CD4-positive, alpha-beta T cell treated with Interleukin-6 at 100 ng/mL for 8 hours (primary cell): ENCODE measurements at regions not wholly inside any gene's neighbourhood (a gene's known extent, or its start where the extent isn't known, plus 50 kb on each side); places are given as distances from the start of the nearest gene placed in this dataset.
"Not testable (repeated sequence)": the region's sequence is repeated elsewhere in the genome, so short reads cannot be mapped to it uniquely, and the experiment has no call there.

ENCODE experiments used
- DNase-seq: peaks from one replicate; pipeline ENCODE4 v3.0.0-alpha.2; 2020; ENCODE audit warnings: mixed read lengths, low spot score

DNA sequence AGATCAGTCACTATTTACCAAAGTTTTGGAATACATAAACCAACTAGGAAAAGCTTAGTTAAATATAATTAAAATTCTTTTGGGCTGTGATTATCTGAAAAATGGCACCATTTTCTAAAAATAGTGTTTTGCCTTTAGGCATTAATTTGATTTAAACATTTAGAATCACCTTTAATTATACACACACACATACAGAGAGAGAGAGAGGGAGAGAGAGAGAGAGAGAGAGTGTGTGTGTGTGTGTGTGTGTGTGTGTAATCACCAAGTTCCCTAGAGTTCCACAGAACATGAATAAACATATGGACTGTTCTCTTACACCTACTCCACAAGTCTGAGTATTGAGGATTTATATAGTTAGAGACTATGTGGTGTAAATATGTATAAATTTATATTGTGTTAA lies 141.2 kb upstream of the ATXN1 start:
- no peak for DNase-seq

DNA sequence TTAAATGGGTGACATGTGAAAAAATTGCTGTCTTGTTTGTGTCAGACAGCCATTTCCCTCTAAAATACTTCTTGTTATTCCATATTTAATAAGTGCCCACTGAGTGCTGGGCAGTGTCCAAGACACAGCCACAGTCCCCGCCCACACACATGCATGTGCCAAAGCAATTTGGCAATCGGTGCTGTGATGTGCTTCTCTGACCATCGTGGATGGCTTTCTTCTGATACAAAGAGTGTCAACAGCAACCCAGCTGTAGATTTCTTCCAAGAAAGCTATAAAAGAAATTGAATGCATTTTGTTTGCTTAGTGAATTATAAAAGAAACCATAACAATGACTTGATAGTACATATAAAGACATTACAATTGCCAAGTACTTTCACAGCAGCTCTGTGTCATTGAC lies 140.5 kb upstream of the ATXN1 start:
- DNase-seq: no peak

DNA sequence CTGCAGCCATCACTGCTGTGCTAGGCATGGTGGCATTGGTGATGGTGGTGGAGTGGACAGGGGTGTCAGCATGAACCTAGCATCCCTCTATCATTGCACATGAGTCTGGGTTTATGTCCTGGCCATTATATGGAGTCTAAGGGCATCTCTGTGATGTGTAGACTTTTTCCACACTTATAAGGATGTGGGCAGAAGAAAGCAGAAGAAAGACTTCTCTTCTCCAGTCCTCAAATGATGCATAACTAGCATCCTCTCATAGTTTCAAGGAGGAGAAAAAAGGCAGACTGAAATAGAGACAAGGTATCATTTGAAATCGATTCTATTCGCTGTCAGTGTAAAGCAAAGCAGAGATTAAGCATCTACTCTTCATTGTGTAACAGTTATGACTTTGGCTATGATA lies 140.0 kb upstream of the ATXN1 start:
- DNase-seq: no peak

DNA sequence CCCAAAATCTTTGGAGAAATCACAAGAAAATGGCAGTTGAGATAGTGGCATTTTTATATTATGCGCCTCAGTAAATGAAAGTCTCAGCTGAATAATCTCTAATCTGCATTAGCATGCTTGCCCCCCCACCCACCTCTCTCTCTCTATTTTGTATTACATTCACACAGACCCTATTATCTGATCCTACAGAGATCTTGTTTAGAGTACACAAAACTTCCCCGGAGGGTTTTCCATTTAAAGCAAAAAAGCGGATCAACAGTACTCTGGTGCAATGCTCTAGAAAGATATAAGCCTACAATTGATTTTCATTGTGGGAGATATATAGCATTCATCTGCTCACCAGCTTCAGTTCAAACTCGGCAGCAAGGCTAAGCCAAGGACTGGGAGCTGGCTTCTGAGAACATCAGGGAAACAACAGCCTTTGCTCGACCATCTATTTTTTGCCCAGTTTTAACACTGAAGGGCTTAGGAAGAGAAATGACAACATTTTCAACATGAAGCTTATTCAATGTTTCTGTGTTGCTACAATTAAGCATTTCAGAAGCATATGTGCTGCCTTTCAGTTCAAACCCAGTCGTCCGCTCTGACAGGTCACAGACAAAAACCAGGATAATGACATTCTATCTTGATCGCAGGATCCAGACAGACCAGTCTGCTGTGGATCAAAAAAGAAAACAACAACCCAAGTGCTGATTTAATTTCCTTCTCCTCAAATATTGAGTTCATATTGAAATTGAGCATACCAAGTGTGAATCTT lies 137.6 kb upstream of the ATXN1 start:
- DNase-seq: no peak

DNA sequence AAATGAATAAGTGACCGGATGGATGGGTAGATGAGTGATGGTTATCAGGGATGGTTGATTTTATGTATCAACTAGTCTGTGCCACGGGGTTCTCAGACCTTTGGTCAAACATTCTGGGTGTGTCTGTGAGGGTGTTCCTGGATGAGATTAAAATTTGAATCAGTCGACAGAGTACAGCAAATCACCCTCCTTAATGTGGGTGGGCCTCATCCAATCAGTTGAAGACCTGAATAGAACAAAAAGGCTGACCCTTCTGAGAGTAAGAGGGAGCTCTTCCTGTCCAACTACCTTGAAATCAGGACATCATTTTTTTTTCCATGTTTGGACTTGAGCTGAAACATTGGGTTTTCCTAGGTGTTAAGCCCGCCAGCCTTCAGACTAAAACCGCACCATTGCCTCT lies 136.4 kb upstream of the ATXN1 start:
- no peak for DNase-seq

DNA sequence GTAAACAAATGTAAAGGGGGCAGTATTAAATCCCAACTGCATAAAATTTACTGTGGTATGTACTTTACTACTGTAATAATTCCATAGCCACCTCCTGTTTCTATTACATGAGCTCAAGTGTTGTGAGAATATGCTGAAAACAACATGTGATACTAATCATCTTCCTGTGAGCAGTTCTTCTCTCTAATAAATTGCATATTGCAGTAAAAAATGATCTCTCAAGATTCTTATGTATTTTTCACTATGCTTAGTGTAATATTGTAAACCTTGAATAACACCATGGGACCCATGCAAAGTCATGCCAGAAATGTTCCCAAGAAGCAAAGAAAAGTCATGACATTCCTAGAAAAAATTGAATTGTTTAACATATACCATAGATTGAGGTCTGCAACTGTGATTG lies 133.0 kb upstream of the ATXN1 start:
- no peak for DNase-seq

DNA sequence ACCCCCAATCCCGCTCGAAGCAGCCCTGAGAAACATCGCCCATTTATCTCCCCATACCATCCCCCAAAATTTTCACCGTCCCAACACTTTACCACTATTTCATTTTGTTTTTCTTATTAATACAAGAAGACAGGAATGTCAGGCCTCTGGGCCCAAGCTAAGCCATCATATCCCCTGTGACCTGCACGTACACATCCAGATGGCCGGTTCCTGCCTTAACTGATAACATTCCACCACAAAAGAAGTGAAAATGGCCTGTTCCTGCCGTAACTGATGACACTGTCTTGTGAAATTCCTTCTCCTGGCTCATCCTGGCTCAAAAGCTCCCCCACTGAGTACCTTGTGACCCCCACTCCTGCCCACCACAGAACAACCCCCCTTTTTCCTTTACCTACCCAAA lies 129.8 kb upstream of the ATXN1 start:
- DNase-seq: not testable (repeated sequence)

DNA sequence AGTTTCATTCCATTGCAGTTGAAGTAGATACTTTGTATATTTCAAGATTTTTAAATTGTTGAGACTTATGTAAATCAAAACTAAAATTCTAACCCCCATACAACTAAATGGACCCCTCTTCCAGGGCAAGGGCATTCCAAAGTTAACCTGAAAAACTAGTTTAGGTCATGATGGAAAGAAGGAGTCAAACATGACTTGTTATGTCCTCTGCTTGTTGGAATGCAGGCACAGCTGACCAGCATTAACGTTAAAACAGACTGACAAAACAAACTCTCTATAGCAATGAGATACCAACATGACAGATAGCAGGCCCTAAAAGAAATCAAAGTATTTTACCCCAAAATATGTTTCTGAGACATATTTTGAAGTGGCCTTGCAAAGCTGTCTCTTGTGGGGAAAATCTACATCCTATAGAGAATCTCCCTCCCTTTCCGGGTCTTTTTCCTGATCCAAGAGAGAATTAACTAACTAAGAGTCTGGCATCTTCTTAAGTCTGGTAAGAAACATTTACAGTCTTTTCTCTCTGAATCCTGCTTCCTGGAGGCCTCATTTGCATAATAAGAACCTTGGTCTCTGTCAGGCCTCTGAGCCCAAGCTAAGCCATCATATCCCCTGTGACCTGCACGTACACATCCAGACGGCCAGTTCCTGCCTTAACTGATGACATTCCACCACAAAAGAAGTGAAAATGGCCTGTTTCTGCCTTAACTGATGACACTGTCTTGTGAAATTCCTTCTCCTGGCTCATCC lies 124.3 kb upstream of the ATXN1 start:
- no peak for DNase-seq

DNA sequence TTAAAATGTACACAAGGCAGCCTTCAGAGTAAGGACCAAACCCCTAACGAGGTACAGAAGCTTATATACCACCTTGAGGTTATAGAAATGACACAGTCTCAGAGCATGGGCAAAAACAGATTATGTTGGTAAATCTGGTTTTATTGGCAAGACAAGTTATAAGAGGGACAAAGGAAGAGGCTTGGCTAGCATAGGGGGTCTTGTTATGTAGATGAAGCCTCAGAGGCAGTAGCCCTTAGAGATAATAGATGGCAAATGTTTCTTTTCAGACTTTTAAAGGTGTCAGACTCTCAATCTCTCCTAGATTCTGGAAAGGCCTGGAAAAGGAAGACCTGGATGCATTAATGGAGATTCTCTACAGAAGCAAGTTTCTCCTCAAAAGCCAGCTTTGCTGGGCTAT lies 123.3 kb upstream of the ATXN1 start:
- DNase-seq: no peak

DNA sequence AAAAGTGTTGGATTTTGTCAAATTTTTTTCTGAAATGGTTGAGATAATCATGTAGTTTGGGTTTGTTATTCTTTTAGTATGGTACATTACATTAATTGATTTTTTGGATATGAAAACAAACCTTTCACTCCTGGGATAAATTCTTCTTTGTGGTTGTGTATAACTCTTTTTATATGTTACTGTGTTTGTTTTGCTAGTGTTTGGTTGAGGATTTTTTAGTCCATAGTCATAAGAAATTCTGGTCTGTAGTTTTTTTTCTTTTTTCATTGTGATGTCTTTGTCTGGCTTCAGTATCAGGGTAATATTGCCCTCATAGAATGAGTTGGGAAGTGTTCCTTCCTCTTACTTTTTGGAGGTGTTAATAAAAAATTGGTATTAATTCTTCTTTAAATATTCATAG lies 122.2 kb upstream of the ATXN1 start:
- DNase-seq: no peak

DNA sequence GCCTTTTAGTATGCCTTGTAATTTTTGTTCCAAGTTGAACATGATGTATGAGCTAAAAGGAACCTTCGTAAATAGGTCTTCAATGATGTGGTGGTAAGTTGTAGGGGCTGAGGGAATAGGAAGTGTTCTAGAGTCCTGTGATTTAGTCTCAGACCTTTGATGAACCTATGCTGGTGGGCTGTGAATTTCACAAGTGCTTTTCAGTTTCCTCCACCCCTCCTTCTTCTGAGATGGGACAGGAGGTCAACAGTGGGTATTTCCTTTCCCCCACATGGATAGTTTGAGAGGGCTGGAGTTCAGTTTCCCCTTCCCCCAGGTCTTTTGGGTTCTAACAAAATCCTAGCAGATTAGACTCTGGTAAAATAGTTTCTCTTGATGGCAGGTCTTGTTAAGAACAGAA lies 121.0 kb upstream of the ATXN1 start:
- DNase-seq: no peak

DNA sequence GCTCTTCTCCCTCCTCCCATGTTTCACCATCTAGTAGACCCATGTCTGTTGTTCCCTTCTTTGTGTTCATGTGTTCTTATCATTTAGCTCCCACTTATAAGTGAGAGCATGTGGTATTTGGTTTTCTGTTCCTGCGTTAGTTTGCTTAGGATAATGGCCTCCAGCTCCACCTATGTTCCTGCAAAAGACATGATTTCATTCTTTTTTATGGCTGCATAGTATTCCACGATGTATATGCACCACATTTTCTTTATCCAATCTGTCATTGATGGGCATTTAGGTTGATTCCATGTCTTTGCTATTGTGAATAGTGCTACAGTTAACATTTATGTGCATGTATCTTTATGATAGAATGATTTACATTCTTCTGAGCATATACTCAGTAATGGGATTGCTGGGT lies 115.6 kb upstream of the ATXN1 start:
- not testable (repeated sequence) for DNase-seq

DNA sequence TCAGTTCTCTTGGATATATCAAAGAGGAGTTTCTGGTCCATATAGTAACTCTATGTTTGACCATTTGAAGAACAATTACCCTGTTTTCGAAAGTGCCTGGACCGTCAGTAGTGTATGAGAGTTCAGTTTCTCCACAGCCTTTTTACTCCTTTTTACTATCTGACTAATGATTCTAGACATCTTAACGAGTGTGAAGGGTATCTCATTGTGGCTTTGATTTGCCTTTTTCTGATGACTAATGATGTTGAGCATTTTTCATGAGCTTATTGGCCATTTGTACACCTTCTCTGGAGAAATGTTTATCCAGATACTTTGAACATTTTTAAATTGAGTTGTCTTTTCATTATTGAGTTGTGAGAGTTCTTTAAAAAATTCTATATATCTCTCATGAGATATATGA lies 114.9 kb upstream of the ATXN1 start:
- no peak for DNase-seq

DNA sequence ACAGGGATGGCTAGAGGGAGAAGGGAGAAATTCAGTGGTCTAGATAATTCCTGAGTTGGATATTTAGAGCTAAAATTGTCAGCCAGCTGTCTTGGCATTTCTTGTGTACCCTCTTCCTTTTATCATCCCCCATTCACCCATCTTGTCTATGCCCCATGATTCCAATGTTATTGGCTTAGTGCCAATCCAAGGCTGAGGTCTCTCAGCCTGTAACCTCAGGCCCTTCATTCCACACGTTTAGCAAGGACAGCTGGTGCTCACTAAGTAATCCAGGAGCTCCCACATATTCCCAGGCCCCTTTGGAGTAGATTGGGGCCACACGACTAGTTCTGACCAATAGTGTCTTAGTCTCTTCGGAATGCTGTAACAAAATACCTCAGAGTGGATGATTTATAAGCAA lies 112.4 kb upstream of the ATXN1 start:
- DNase-seq: no peak

DNA sequence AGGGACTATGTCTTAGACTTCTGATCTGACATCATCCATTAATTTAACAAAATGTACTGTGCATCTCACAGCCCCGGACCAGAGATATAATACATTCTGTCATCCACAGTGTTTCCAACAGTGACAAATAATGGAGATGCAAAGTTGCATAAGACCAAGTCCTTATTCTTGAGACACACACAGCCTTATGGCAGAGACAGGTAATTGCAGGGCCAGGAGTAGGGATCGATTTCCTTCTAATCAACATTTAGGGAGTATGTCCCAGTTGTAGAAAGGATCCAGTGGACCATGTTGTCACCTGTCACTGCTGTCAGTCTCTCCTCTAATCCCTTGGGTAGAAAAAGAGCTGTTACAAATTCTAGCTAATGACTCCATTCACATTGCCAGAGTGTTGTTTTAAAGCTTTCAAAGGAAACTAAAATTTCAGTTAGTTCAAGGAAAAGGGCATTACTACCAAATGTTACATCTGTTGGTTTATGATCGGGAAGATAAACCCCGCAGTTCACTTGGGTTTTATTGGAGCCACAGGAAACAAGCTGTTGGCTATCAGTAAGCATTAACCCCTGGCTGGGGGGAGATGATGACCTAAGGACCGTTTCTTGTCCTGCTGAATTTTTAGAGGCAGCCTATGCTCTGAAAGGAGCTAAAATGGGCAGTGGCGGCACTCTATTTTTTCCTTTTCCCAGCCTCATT lies 111.4 kb upstream of the ATXN1 start:
- no peak for DNase-seq

DNA sequence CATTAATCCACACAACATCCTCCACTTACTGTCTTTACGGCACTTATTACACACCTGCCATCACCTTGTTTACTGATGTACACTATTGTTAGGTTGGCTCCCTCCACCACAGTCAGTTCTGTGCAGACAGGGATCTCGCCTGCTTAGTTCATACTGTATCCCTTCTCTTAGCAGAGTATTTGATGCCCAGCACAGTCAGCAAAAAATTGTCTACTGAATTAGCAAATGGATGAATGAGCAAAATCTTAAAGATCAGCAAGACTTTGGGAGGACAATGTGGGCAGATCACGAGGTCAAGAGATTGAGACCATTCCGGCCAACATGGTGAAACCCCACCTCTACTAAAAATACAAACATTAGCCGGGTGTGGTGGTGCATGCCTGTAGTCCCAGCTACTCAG lies 109.8 kb upstream of the ATXN1 start:
- DNase-seq: no peak

DNA sequence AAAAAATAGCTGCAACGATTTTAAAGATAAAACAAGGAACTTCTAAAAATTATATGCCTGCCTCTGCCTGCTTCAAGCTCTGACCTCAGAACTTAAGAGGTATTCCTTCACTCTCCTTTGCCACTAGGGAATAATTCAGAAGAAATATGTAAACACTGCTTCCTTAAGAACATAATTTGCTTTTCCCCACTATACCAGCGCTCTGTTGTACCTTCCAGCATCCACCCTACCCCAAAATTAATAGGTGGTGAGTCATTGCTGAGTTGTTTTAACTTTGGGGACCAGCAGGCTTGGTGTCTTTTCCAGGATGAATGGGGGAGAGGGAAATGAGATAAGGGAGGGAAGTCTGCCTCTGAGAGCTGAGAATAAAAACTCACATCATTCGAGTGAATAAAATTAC lies 107.7 kb upstream of the ATXN1 start:
- DNase-seq: no peak

DNA sequence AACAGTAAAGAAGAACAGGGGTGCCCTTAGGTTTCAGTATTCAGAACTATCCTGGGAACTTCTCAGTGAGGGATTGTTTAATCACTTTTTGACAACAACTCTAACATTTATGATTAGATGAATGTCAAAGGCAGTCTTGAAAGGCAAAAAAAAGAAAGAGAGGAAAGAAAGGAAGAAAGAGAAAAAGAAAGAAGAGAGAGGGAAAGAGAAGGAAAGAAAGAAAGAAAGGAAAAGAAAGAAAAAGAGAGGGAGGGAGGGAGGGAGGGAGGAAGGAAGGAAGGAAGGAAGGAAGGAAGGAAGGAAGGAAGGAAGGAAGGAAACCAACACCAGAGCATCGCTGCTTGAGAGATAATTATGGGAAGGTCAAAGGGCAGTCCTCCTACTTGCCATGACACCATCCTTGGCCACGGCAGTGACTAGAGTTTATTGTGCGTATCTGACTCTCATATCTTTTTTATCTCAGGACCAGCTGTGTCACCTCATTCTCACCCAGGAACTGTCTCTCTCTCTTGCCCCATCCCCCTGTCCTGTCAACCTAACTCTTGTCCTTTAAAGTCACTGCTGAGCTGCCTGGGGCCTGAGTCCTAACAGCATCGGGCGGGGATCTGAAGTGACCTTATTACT lies 96.8 kb upstream of the ATXN1 start:
- no peak for DNase-seq

DNA sequence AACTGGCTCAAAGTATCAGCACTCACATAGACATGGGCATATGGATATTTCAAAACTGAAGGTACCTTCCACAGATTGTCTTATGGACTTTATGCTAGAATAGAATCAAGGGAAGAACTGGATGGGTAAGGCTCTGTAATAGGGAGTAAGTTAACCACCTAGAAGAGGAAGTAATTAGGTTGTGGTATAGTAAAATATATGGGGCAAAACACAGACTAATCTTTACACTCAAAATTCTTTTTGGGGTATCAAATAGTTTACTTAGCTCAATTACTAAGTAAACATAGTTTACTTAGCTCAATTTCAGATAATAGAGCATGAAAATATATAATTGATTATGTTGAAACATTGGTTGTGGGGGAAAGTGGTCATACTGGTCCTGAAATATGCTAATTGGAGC lies 94.2 kb upstream of the ATXN1 start:
- no peak for DNase-seq

DNA sequence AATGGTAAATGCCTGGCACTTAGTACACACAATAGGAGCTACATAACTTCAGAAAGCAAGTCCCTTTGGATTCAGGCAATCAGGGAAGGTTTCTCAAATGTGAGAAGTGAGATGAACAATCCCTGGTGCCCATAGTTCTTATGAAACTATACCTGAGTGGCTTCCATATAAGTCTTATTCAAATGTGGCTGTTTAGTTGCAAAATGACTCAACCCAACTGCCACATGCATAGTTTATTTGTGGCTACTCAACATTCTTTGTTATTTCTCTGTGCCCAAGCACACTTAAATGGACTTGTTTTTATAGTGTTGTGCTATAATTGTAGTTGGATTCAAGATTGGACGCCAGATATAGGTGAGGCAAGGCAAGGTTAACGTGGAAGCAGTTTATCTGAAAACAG lies 93.7 kb upstream of the ATXN1 start:
- no peak for DNase-seq

DNA sequence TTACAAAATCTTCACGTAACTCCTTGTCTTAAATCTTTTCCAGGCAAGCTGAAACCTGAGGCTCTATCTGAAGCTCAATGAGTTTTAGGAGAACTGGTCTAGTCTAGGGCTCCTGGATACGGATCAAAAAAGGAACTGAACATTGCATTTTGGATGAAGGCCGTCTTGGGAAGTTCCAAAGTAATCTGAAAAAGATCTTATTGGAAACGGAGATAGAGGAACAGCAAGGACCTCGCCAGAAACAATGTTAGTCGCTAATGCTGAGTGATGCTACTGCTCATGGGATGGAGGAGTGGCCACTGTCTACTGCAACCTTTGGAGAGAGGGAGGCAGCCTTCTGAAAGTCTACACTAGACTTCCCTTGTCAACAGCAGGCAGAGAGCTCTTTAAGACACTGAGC lies 91.4 kb upstream of the ATXN1 start:
- no peak for DNase-seq

DNA sequence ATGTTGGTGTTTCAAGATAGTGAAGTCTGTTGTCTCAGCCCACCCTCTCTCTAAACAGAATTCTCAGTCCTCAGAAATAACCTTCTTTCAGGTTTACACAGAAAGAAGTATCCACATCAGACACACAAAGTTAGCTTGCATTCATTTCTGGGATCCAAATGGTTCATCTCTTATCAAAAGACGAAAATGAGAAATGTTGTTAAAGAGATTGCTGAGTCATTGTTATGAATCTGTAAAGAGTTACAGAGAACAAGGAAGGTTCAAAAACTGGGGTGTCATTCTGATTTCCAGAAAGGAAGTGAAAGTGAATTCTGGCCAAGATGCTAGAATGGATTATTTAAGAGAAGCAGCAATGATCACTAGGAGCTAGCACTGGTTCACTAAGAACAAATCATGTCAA lies 90.5 kb upstream of the ATXN1 start:
- no peak for DNase-seq

DNA sequence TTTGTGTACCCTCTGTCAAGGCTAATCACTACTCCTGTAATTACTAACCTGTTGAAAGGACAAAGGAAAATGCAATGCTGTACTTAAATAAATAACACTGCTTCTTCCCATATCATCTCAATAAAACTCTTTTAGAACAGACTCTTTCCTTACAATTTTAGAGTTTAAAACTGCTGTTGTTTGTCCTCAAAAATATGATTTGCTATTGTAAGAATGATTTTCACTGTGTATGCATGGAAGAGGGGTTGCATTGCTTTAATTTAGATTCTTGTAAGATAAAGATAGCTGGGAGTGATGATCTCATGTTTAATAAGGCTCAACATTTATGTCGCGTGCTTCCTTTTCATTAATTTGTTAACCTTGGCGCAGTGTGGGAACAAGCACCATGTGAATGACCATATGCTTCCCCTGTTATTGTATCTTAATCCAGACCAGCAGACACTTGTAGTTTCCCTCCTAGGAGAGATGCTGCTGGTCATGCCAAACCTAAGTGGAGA lies 89.8 kb upstream of the ATXN1 start:
- no peak for DNase-seq
